Left hindlimb (tissue), 1 donor: ENCODE measurements at regions not wholly inside any gene's neighbourhood (a gene's known extent, or its start where the extent isn't known, plus 50 kb on each side); places are given as distances from the start of the nearest gene placed in this dataset.

ENCODE experiments used
- DNase-seq: peaks from one replicate; pipeline ENCODE4 v3.0.0-alpha.2; 2018

DNA sequence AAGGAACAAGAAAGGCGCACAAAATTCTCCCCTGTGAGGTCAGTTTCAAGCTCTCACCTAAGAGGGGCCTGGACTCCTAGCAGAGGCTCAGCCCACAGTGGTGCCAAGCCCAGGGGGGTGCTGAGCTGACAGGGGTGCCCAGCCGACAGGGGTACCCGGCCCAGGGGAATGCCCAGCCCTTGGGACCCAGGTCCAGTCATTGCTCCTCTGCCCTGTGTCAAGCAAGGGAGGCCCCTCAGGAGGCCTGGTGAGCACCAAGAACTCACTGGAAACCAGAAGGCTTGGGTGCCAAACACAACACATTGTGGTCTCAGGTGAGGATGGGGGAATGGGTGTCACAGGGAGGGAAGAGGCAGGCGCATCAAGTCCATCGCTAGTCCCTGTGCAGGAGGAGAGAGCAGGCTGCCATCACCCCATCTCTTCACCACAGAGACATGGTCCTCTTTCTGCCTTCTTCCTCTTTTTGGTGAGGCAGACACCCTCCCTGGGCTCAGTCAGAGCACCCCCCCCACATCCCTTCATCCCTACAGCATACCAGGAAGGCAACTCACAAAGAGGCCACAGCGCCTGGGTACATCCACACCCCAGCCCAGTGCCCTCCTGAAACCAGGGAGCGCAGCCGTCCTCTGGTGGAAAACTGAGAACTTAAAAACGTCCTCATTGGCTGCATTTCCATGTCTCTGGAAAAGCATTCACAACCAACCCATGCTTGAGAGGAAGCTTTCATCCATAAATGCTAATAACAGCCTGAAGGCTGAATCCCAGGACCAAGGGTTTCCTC, 111.3 kb downstream of the BANF2 start:
- DNase-seq, result no peak

DNA sequence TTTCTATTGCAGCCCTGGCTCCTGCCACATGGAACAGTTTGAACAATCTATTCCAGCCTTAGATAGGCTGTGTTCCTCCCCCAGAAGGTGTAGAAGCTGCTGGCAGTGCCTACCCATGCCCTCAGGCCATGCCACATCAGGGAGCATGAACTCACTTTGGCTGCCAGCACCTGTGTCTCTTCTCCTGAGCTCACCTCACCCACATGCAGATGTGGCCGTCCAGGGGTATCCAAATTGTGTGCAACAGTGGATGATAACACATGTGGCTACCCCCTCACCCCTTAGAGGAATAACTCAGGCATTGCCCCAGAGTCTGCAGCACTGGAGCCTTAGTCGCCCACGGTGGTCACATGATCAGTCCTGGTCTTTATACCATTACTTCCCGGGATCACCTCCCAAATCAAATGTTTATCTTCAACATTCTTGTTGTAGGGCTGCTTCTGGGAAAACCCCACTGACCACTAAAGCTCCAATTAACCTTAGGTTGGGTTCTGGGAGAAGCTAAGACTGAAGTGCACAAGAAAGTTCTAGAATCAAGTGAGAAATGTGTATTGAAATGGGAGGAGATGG, 110.4 kb downstream of the BANF2 start:
- no peak for DNase-seq

- no peak for DNase-seq
Observed at GRCh38 chr20:17809362-17810061, 109.7 kb downstream of the BANF2 start.

DNA sequence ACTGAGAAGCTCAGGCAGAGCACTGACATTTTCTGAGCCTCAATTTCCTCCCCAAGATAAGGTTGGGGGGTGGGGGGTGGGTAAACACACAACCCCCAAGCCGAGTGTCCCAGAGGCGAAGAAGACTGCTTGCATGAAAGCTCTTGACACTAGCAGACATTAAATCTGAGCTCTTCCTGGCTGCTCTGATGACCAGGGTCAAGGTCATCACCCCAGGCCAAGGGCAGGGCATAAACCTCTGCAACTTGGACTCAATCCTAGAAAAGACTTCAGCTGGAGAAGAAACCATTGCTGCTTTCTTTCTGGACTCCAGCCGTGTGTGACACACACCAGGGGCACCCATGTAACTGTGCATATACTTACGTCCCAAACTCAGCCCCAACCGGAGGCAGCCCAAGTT, 109.0 kb downstream of the BANF2 start:
- no peak for DNase-seq

GRCh38 chr20:17808357-17808756, 108.6 kb downstream of the BANF2 start:
- DNase-seq, result peak; percentile 78

DNA sequence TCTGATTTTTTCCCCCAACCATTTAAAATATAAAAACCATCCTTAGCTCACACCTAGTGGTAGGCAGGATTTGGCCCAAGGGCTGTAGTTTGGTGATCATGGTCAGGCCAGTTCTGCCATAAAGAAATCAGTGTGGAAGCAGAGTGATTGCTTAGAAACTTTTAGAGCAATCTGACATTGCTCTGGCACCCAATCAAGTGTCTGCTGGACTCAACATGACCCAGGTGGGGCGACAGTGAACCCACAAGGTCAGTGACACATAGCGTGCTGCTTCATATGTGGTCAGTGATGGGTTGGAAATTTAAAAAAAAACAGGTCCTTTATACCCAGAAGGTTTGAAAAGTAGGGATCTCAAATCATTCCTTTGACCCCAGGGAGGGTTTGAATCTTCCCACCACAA, 107.9 kb downstream of the BANF2 start:
- no peak for DNase-seq

GRCh38 chr20:17806739-17807441, 107.1 kb downstream of the BANF2 start:
- peak; percentile 93 for DNase-seq

DNA sequence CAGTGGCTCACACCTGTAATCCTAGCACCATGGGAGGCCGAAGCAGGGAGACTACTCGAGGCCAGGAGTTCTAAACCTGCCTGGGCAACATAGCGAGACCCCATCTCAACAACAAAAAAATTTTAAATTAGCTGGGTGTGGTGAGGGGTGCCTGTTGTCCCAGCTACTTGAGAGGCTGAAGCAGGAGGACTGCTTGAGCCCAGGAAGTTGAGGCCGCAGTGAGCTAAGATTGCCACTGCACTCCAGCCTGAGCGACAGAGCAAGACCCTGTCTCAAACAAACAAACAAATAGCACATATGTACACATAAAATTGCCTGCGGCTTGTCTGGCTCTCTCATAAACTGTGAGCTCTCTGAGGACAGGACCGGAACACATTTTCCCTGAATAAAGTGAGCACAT, 106.3 kb downstream of the BANF2 start:
- DNase-seq, result no peak

DNA sequence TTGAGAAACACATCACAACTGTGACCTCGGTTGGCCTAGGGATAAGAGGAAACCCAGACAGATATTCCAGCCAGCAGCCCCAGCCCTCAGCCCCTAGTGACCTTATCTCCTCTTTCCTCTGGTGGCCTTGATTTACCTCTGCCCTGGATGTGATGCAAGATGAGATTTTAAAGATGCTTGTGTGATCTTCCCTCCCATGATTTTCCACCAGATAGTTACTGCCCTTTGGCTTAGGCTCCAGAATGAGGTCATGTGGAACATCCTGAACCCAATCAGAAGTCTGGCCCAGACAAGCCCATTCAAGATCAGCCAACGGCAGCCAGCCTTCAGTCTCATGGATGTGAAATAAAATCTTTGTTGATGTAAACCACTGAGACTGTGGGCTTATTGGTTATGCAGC, 104.0 kb downstream of the BANF2 start:
- no peak for DNase-seq

- no peak for DNase-seq
Observed at GRCh38 chr20:17799575-17800227, 99.9 kb downstream of the BANF2 start.

DNA sequence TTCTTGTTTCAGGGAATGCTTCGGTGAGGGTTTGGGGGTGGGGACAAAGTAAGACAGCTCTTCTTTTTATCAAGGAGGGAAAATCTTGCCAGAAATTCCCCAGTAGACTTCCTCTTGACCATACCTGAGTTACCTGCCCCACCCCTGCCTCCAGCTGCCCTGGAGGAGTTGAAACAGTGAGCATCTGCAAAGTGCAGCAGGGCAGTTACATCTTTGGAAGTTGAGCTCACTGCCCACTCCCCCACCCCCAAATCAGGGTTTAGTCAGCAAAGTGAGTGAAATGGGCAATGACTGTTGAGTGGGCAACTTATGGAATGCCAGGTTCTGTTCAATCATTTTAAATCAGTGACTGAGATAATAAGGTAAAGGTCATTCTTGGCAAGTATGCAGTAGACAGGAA, 98.8 kb downstream of the BANF2 start:
- no peak for DNase-seq

- no peak for DNase-seq
Observed at GRCh38 chr20:17797579-17797978, 97.8 kb downstream of the BANF2 start.

- DNase-seq, result no peak
Observed at GRCh38 chr20:17797161-17797560, 97.4 kb downstream of the BANF2 start.

DNA sequence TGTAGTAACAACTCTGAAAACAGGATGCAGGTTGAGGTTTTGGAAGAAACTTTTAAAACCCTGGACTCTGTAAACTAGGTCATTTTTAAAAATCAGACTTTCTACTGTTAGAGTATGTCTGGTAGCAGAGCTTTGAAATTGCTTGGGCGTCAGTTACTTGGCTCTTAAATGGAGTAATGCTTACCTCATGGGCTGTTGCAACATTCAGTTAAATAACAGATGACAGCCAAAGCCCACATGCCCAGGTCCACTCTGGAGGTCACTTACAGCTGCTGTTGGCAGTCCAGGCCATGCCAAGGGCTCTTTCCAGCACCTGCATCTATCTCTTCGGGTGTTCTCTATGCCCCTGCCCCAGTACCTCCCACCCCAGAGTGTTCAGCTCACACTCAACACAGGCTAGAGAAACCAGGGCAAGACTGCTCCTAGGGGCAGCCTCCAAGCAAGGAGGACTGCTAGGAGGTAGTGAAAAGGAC, 96.4 kb downstream of the BANF2 start:
- DNase-seq, result no peak

DNA sequence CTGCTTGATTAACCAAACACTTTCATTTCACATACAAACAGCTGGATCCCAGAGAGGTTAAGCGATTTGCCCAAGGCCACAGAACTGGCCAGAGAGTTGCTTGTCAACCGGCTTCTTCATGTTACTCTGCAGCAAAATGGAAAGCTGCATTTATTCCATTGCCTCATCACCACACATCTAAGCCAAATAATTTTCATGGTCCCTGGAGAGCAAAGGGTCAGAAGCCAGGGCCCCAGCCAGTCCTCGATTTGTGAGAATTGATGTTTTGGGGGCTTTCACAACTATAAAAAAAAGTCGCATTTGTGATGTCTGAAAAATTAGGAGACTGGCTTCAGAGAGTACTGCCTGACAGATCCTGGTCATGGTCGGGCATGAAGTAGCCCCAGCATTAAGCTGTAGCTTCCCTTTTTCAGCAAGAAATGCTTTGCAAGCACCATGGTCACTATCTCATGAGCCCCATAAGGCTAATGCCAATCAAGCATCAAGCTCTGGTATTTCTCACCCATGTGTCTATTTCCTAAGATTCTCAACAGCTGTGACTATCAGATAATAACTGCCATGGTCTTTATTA, 95.8 kb downstream of the BANF2 start:
- DNase-seq, result no peak

DNA sequence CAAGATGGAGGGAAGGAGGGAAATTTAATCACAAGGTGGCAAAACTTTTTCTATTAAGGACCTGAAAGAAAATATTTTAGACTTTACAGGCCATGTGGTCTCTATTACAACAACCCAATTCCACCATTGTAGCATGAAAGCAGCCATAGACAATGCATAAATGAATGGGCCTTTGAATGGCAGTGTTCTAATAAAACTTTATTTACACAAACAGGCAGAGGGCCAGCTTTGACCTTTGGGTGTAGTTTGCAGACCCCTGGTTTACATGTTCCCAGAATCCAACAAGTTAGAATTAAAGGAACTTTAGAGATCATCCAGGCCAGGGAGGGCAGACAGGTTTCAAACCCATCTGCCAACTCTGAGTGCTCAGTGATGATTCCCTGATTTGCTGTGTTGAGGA, 95.2 kb downstream of the BANF2 start:
- no peak for DNase-seq

GRCh38 chr20:17794400-17794799, 94.6 kb downstream of the BANF2 start:
- no peak for DNase-seq

DNA sequence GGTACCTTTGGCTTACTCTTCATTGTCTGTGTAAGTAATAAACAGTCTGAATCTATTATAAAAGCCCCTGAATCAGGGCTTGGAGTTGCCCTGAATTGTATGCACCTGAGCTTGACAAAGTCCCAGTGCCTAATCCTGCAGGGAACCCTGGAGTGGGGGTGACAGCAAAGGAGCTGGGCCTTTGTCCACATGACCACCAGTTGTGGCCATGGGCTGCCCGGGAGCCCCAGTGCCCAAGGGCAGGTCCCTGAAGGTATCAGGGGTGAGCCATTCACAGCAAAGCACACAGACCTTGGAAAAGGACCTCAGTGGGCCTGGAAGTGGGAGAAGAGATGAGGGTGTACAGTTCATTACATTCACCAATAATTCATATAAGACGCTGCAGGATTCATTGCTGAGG, 94.2 kb downstream of the BANF2 start:
- no peak for DNase-seq

DNA sequence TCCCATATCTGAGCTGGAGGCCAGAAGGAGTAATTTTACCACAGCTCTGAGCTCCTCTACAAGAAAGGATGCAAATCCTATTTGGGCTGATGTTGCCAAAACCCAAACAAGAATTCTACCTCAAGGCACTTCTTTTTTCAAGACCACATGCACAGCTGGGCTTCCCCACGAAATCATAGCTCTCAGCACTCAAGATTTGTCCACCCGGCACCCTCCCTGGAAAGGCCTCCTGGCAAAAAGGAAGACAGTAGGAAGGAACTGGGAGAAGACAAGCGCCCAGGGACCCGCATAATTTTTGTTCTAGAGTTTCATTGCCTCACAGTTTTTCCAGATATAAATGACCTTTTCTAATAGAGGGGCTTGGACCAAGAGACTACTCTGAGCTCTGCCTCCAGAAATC, 90.5 kb downstream of the BANF2 start:
- DNase-seq, result no peak

DNA sequence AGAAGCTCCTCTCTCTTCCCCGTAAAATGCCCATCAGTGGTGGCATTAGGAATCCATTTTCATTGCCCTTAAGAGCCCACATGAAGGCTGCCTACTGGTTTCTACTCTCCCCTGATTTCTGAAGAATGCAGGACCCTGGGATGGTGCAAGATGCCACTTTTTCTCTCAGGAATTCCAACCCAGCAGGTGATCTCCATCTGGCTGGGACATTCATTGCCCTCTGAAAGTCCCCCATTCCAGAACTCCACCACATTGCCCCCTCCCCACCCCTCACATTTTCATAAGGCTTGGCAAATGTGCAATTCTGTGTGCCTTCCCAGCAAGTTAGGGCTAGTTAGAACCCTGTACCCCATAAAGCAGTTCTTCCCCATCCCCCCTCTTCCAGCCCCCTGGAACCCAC, 88.0 kb downstream of the BANF2 start:
- DNase-seq, result no peak

GRCh38 chr20:17786221-17786718, 86.5 kb downstream of the BANF2 start:
- DNase-seq, result peak; percentile 63
